AG04449 (cell line): ENCODE measurements at regions not wholly inside any gene's neighbourhood (a gene's known extent, or its start where the extent isn't known, plus 50 kb on each side); places are given as distances from the start of the nearest gene placed in this dataset.

Experiments used
- CTCF ChIA-PET: fragments of 350-600 bp; formaldehyde crosslinking; extraction: SDS; loops from one replicate; lab custom pipeline; 2021; ENCODE audit warnings: antibody characterized with exemption; lab: Yijun Ruan, JAX
- POLR2A ChIA-PET: fragments of 400-600, 350-600 bp; formaldehyde crosslinking; extraction: SDS; loops from one replicate; lab custom pipeline; 2020; ENCODE audit warnings: antibody characterized with exemption, inconsistent platforms; lab: Yijun Ruan, JAX
- DNase-seq: peaks from one replicate; pipeline ENCODE4 v3.0.0-alpha.2; 2010; ENCODE audit warnings: low read depth, low spot score
- H3K4me3 ChIP-seq: 2 replicates; pipeline ENCODE4 v1.5.1; 2011; ENCODE audit warnings: low read depth, mild to moderate bottlenecking, control low read depth, low read length
- TF ChIP-seq, protein P1 (sequence below): IDR thresholded peaks from one replicate; pipeline ENCODE4 v1.5.1; 2011; ENCODE audit warnings: mild to moderate bottlenecking, moderate library complexity, low read length, control low read depth, inconsistent platforms; ENCODE audit not compliant: insufficient read depth; ENCODE audit errors: missing control alignments

DNA sequence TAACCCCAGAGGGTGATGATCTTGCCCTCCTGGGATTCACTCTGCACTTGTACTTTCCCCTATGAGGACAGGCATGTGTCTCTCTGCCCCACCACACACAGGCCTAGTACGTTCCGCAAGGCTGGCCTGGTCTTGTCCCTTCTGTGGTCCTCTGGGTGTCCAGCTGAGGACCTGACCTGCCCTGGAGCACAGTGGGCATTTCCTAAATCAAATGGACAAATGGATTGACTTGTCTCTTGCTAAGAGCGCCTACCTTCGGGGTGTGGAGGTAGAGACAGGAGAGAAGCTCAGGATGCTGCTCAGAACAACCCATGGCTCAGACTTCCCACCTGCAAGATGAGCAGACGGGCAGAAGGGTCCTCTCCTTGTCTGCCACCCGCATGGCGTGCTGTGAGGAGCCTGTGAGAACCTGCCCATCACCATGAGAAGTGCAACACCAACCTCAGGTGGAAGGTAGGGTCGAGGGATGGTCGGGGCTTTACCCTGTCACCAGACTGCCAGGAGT is 133.6 kb downstream of the MYCN start:
- no peak overlapping the region for H3K4me3 ChIP-seq
- no peak for DNase-seq
- TF ChIP-seq, protein P1, sequence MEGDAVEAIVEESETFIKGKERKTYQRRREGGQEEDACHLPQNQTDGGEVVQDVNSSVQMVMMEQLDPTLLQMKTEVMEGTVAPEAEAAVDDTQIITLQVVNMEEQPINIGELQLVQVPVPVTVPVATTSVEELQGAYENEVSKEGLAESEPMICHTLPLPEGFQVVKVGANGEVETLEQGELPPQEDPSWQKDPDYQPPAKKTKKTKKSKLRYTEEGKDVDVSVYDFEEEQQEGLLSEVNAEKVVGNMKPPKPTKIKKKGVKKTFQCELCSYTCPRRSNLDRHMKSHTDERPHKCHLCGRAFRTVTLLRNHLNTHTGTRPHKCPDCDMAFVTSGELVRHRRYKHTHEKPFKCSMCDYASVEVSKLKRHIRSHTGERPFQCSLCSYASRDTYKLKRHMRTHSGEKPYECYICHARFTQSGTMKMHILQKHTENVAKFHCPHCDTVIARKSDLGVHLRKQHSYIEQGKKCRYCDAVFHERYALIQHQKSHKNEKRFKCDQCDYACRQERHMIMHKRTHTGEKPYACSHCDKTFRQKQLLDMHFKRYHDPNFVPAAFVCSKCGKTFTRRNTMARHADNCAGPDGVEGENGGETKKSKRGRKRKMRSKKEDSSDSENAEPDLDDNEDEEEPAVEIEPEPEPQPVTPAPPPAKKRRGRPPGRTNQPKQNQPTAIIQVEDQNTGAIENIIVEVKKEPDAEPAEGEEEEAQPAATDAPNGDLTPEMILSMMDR = no peak
- ChIA-PET POLR2A (no interaction called here), CTCF (no interaction called here)

DNA sequence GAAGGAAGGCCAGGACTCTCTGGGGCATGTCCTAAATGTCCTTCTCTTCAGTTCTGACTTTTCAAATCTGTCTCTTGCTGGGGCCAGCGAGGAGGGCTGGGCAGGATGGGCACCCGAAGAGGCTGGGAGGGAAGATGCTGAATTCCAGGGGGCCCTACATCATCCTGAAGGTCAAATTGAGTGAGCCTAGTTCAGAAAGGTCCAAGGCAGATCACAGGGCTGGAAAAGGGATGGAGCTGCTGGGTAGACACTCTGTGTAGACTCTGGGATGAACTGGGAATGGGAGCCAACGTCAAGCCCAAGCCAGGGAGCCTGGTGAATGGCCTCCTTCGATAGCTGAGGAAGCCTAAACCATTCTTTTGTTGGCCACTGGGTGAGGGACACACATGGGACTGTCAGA is 133.1 kb downstream of the MYCN start:
- TF ChIP-seq, protein P1 = no peak
- H3K4me3 ChIP-seq = no peak overlapping the region
- DNase-seq = no peak
- POLR2A ChIA-PET = no interaction called here
- CTCF ChIA-PET = no interaction called here

DNA sequence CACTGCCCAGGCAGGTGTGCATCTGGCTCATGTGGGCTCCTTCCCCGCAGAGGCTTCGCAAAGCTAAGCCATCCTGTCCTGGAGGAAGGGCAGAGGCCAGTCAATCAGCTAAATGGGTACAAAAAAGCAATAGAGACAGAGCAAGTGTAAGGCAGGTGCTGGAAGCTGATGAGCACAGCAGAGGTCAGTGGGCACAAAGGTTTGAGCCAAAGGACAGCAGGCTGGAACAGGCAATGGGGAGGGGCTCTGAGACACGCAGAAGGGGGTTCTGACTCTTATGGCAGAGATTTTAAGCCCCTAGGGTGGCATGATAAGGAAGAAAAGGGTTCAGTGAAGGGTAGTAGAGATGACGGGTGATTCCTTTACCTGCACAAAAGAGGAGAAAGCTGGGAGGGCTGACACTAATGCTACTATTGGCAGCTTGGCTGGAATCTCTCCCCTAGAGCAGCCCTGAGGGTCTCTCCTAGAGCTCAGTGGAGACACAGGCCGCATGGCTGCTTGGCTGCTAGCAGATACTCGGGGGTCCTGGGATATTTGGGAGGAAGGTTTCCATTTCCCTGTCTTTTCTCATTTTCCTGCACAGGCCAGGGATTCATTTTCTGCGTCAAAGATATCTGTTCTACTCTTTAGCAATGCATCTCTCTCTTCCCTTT is 132.4 kb downstream of the MYCN start:
- CTCF ChIA-PET = no interaction called here
- POLR2A ChIA-PET = no interaction called here

DNA sequence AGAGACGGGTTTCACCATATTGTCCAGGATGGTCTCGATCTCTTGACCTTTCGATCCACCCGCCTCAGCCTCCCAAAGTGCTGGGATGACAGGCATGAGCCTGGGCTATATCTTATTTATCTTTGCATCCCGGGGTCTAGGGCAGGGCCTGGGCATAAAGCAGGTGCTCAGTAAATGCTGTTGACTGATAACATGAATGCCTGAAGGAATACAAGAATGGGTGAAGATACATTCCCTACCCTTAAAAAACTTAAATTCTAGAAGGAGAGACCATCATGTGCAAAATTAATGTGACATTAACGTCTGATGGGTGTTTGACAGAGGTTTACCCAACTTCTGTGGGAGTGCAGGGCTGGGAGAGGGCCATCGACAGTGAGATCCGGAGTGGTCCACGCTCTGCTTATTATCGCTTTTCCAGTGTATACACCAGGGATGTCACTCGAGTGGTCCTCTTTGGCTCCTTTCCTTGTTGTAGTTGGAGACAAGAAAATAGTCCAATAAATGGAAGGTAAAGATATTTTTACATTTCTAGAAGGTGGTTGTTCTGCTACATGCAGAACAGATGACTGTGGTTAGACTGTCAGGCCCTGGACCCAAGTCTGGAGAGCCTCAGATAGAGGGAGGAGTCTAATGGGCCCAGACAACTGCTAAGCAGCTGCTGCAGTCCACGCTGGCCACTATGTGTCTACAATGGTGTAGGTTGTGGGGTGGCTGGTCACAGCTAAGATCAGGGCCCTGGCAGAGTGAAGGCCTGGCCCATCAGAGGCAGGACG is 131.7 kb downstream of the MYCN start:
- CTCF ChIA-PET = no interaction called here
- TF ChIP-seq, protein P1 = no peak

More for the DNA sequence above, 132.4 kb downstream of the MYCN start:
- DNase-seq = no peak
- no peak overlapping the region for H3K4me3 ChIP-seq
- TF ChIP-seq, protein P1 = no peak

DNA sequence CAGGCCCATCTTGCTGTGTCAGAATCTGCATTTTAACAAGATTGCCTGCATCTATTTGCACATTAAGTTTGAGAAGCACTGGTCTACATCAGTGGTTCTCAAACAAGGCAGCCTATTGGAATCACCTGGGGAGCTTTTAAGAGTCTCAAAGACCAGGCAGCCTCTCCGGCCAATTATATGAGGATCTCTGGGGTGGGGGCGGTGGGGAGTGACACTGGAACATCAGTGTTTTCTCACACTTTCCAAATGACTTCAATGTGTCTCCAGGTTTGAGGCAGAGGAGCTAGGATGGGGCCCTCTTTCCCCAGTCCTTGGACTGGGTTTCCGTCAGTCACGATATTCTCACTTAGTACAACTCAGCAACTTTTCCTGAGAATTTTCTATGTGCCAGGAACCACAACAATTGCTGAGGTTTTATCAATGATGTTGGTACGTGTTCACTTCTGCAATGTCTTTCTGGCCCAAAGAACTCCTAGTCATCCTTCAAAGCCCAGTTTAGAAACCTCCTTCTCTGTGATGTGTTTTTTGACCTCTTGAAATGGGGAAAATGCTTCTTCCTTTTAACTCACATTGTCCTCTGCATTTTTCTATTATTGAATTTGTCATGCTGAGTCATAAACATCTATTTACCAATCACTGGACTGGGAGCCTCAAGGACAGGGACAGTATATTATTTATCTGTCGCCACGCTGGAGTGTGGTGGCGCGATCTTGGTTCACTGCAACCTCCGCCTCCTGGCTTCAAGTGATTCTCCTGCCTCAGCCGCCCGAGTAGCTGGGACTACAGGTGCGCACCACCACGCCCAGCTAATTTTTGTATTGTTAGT is 130.9 kb downstream of the MYCN start:
- H3K4me3 ChIP-seq = no peak overlapping the region
- POLR2A ChIA-PET = no interaction called here
- CTCF ChIA-PET = no interaction called here
- TF ChIP-seq, protein P1 = no peak
- no peak for DNase-seq

More for the DNA sequence above, 131.7 kb downstream of the MYCN start:
- no peak overlapping the region for H3K4me3 ChIP-seq
- no peak for DNase-seq
- POLR2A ChIA-PET = no interaction called here

DNA sequence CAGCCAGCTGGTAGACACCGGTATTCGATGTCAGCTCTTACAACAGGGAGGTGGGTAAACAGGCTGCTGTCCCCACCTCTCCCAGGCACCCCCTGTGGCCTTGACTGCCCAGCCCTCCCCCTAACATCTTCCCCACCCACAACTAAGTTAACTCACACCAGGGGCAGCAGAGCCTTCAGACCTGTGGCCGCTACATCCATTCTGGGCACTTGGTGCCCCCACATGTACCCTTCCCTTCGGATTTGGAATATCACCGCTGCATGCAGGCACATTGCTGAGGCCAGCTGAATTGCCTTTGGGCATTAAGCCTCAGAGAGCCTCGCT is 130.3 kb downstream of the MYCN start:
- TF ChIP-seq, protein P1 = no peak
- POLR2A ChIA-PET = no interaction called here
- CTCF ChIA-PET = no interaction called here
- DNase-seq = no peak
- H3K4me3 ChIP-seq = no peak overlapping the region
